ENCODE measurements at regions not wholly inside any gene's neighbourhood (a gene's known extent, or its start where the extent isn't known, plus 50 kb on each side); places are given as distances from the start of the nearest gene placed in this dataset.

DNA sequence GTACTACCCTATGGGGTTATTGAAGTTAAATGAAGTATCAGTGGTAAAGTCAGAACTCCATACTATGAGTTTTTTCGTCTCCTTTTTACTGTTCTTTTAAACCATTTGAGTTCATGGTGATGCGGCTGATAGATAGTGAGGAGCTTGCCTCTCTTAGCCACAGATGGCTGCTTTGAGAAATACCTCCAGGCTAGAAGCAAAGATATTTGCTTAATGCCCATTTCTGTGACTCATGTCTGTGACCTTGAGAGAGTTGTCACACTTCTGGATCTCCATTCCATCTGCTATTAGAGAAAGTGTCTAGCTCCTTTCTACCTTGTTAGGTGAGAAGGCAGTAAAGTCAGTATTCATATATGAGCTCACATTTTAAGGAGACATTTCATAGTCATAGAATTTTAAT lies 89.5 kb upstream of the PLXNA2 start:
- no peak for ATAC-seq
- Histone ChIP-seq H3K4me3 (no peak overlapping the region), H3K9me3 (no peaks in the 10 kb centered on the region), H3K27me3 (no peaks in the 10 kb centered on the region), H3K36me3 (no peaks in the 10 kb centered on the region), H3K27ac (no peak overlapping the region), H3K4me1 (no peaks in the 10 kb centered on the region)
- WGBS, 2 donors = 71 to 92% methylated on average over 2 of the region's 2 CpGs
- intact Hi-C loops (cut with DNase I) = no loop called here
- DNase-seq = no peak
- FAIRE-seq = no peak
- TF ChIP-seq, protein P1, sequence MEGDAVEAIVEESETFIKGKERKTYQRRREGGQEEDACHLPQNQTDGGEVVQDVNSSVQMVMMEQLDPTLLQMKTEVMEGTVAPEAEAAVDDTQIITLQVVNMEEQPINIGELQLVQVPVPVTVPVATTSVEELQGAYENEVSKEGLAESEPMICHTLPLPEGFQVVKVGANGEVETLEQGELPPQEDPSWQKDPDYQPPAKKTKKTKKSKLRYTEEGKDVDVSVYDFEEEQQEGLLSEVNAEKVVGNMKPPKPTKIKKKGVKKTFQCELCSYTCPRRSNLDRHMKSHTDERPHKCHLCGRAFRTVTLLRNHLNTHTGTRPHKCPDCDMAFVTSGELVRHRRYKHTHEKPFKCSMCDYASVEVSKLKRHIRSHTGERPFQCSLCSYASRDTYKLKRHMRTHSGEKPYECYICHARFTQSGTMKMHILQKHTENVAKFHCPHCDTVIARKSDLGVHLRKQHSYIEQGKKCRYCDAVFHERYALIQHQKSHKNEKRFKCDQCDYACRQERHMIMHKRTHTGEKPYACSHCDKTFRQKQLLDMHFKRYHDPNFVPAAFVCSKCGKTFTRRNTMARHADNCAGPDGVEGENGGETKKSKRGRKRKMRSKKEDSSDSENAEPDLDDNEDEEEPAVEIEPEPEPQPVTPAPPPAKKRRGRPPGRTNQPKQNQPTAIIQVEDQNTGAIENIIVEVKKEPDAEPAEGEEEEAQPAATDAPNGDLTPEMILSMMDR (IDR thresholded peaks at IDR 0.05) = no peak

DNA sequence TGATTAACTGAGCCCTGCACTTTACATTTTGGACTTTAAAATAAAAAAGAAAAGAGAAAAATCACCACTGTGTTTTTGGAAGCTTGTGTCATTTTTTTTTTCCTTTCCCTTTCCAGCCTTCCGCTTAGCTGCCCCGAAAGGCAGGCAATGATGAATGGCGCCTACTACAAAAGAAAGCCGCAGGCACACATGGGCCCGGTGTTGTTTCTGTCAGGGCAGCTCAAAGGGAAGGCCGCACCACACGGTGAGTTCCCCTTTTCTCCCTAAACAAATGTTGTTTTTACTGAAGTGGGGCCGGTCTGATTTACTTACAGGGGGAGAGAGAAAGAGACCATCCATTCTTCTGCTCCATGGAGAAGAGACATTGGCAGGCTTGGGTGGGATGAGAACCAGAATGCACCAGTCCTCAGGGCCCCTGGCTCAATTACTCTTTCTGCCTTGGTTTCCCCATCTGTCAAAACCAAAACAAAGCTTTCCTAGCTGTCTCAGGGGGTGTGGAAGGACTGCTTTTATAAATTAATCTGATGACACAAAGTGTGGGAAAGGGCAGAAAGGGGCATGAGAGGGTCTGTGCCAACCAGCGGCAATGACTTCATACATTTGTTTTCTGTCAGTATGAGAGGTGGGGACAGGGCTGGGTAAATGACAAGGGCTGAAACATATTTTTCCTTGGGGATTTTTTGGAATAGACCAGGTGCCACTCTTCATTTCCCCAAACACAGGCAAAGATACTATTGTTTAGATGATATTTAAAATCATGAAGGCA lies 91.4 kb upstream of the PLXNA2 start:
- intact Hi-C loops (cut with DNase I) = no loop called here
- 73 to 74% methylated on average over 9 of the region's 9 CpGs for WGBS, 2 donors
- FAIRE-seq (no peak), DNase-seq (no peak), ATAC-seq (no peak)
- no peaks in the 10 kb centered on the region for H3K36me3 ChIP-seq
- no peak overlapping the region for H3K27ac ChIP-seq
- no peaks in the 10 kb centered on the region for H3K9me3 ChIP-seq
- no peaks in the 10 kb centered on the region for H3K27me3 ChIP-seq
- H3K4me3 ChIP-seq = no peak overlapping the region
- TF ChIP-seq, protein P1 (IDR thresholded peaks at IDR 0.05) = no peak
- no peaks in the 10 kb centered on the region for H3K4me1 ChIP-seq

DNA sequence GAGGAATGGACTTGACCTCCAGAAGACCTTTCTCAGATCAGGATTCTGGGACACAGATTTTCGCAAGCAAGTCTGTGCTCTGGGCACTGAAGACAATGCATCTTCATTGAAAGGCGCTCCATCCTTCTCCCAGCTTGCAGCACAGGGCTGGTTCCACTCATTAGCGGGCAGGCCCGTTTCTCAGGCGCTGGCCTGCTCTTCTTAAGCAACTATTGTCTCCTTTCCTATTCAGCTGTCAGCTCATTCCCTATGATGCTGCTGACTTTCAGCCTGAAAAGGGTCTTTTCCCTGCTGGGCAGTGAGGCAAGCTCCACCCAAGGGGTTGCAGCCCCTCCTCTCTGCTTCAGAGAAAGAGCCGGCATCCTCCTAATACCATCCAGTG lies 91.9 kb upstream of the PLXNA2 start:
- Histone ChIP-seq H3K4me3 (no peak overlapping the region), H3K27ac (no peak overlapping the region), H3K9me3 (no peaks in the 10 kb centered on the region), H3K4me1 (no peaks in the 10 kb centered on the region), H3K36me3 (no peaks in the 10 kb centered on the region), H3K27me3 (no peaks in the 10 kb centered on the region)
- no peak for ATAC-seq
- 82 to 85% methylated on average over 6 of the region's 6 CpGs for WGBS, 2 donors
- FAIRE-seq = no peak
- intact Hi-C loops (cut with DNase I) = no loop called here
- TF ChIP-seq, protein P1 (IDR thresholded peaks at IDR 0.05) = no peak
- no peak for DNase-seq

DNA sequence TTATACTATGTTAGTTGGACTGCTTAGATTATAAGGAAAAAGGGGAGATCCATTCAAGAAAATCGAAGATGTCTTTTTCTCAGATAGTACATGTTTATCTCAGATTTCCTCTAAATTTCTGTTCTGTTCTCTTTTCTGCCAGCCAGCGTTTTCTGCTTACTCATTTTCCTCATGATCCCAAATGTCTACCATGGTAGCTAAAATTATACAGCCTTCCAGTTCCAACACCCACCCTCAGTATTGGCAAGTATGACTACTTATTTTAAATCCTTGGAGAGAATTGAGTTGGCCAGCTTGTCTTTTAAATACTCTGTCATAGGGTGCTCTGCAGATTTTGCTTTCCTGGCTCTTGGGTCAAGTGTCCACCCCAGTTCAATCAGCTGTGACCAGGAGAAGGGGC lies 95.7 kb upstream of the PLXNA2 start:
- TF ChIP-seq, protein P1 (IDR thresholded peaks at IDR 0.05) = no peak
- intact Hi-C loops (cut with DNase I) = no loop called here
- Histone ChIP-seq H3K27ac (no peak overlapping the region), H3K4me3 (no peak overlapping the region), H3K9me3 (no peaks in the 10 kb centered on the region), H3K27me3 (no peaks in the 10 kb centered on the region), H3K36me3 (no peaks in the 10 kb centered on the region), H3K4me1 (no peaks in the 10 kb centered on the region)
- WGBS, 2 donors = 52 to 62% methylated on average over 2 of the region's 2 CpGs
- ATAC-seq (no peak), DNase-seq (no peak), FAIRE-seq (no peak)

DNA sequence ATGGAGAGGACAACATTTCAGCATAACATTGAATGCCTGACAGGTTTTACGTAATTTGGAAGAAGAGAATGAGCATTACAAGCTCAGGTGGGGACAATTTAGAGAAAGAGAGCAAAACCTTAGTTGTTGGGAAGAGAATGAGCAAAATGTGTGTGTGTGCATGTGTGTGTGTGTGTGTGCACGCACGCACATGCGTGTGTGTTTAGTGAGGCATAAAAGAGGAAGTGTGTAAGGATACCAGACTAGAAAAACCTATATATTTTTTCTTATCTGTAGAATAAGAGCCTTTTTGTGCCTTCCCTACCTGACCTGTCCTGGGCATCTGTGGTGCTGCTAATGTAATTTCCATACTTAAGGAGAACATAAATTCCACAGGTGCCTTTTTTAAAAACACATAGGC lies 99.0 kb upstream of the PLXNA2 start:
- no peak for FAIRE-seq
- TF ChIP-seq, protein P1 (IDR thresholded peaks at IDR 0.05) = no peak
- no peaks in the 10 kb centered on the region for H3K36me3 ChIP-seq
- no peak for DNase-seq
- H3K27me3 ChIP-seq = no peaks in the 10 kb centered on the region
- ATAC-seq = no peak
- 83% methylated on average over 4 of the region's 4 CpGs for WGBS, 2 donors
- intact Hi-C loops (cut with DNase I) = no loop called here
- no peaks in the 10 kb centered on the region for H3K9me3 ChIP-seq
- no peaks in the 10 kb centered on the region for H3K4me1 ChIP-seq
- H3K4me3 ChIP-seq = no peak overlapping the region
- no peak overlapping the region for H3K27ac ChIP-seq
